ENCODE measurements at regions not wholly inside any gene's neighbourhood (a gene's known extent, or its start where the extent isn't known, plus 50 kb on each side); places are given as distances from the start of the nearest gene placed in this dataset.

DNA sequence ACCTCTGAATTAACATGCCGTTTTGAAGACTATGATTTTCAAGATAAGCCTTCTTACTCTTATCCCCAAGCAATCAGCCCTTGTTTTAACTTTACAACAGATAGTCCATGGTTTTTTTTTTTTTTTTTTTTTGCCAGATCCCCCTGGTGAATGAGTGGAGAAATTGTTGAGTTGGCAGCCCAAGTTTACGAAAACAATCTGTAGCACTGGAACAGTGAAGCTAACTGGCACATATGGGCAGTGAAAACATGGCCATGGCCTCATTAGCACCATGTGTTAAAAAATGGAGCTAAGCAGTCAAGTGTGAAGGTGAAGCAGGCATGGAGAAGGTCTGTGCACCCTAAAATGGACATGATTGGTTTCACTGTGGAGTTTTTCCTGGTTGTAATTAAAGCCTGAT, 812.1 kb upstream of the MIR17HG start (continued):
- TF ChIP-seq, protein P1, sequence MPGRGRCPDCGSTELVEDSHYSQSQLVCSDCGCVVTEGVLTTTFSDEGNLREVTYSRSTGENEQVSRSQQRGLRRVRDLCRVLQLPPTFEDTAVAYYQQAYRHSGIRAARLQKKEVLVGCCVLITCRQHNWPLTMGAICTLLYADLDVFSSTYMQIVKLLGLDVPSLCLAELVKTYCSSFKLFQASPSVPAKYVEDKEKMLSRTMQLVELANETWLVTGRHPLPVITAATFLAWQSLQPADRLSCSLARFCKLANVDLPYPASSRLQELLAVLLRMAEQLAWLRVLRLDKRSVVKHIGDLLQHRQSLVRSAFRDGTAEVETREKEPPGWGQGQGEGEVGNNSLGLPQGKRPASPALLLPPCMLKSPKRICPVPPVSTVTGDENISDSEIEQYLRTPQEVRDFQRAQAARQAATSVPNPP (IDR thresholded peaks at IDR 0.05; ENCODE audit: borderline replicate concordance, insufficient read depth, insufficient read length): no peak
- no peak for TF ChIP-seq SIN3A (IDR thresholded peaks at IDR 0.05; ENCODE audit: borderline replicate concordance in 2 of 2, control insufficient read depth in 1 of 2, low read depth in 2 of 2, low read length in 2 of 2)
- no peak for TF ChIP-seq ZKSCAN1 (IDR thresholded peaks at IDR 0.05; ENCODE audit: low read depth, low read length)
- TF ChIP-seq, protein P2, sequence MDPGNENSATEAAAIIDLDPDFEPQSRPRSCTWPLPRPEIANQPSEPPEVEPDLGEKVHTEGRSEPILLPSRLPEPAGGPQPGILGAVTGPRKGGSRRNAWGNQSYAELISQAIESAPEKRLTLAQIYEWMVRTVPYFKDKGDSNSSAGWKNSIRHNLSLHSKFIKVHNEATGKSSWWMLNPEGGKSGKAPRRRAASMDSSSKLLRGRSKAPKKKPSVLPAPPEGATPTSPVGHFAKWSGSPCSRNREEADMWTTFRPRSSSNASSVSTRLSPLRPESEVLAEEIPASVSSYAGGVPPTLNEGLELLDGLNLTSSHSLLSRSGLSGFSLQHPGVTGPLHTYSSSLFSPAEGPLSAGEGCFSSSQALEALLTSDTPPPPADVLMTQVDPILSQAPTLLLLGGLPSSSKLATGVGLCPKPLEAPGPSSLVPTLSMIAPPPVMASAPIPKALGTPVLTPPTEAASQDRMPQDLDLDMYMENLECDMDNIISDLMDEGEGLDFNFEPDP (CRISPR knock-in tag; IDR thresholded peaks at IDR 0.05): no peak
- TF ChIP-seq CREB1 (IDR thresholded peaks at IDR 0.05): no peak
- TF ChIP-seq CREB1 (CRISPR knock-in tag; IDR thresholded peaks at IDR 0.05): no peak
- no peak for TF ChIP-seq TBL1XR1 (IDR thresholded peaks at IDR 0.05; ENCODE audit: low read length in 2 of 2)
- no peak for TF ChIP-seq KDM2B (CRISPR knock-in tag; IDR thresholded peaks at IDR 0.05)
- TF ChIP-seq ZNF184 (CRISPR knock-in tag; IDR thresholded peaks at IDR 0.05): no peak
- no peak for TF ChIP-seq HNRNPL (IDR thresholded peaks at IDR 0.05; ENCODE audit: low read depth, low read length)
- TF ChIP-seq, protein P3, sequence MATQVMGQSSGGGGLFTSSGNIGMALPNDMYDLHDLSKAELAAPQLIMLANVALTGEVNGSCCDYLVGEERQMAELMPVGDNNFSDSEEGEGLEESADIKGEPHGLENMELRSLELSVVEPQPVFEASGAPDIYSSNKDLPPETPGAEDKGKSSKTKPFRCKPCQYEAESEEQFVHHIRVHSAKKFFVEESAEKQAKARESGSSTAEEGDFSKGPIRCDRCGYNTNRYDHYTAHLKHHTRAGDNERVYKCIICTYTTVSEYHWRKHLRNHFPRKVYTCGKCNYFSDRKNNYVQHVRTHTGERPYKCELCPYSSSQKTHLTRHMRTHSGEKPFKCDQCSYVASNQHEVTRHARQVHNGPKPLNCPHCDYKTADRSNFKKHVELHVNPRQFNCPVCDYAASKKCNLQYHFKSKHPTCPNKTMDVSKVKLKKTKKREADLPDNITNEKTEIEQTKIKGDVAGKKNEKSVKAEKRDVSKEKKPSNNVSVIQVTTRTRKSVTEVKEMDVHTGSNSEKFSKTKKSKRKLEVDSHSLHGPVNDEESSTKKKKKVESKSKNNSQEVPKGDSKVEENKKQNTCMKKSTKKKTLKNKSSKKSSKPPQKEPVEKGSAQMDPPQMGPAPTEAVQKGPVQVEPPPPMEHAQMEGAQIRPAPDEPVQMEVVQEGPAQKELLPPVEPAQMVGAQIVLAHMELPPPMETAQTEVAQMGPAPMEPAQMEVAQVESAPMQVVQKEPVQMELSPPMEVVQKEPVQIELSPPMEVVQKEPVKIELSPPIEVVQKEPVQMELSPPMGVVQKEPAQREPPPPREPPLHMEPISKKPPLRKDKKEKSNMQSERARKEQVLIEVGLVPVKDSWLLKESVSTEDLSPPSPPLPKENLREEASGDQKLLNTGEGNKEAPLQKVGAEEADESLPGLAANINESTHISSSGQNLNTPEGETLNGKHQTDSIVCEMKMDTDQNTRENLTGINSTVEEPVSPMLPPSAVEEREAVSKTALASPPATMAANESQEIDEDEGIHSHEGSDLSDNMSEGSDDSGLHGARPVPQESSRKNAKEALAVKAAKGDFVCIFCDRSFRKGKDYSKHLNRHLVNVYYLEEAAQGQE (IDR thresholded peaks at IDR 0.05; ENCODE audit: borderline replicate concordance): no peak
- TF ChIP-seq, protein P3 (CRISPR knock-in tag; IDR thresholded peaks at IDR 0.05; ENCODE audit: low read depth): no peak

Data from K562 (cell line).